ENCODE measurements at regions not wholly inside any gene's neighbourhood (a gene's known extent, or its start where the extent isn't known, plus 50 kb on each side); places are given as distances from the start of the nearest gene placed in this dataset.

DNA sequence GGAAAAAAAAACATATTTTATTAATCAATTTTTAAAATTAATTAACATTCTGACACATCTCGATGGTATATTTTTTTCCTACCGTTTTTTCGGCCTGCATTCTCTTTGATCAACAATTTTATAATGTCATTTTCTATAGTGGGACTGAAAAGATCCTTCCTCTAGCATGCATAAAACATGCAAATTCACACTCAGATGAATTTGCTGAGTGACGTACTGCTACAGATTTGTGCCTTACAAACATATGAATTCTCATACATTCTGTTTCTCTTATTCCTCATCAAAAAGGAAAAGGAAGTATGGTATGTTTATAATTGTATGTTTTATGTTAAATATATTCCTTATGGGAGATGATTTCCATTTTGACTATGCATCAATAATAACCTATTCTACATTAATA, 458.2 kb downstream of the TSHZ3 start:
- DNase-seq, result no peak

GRCh38 chr19:30890033-30890432, 459.2 kb downstream of the TSHZ3 start:
- DNase-seq, result no peak

GRCh38 chr19:30888937-30889336, 460.3 kb downstream of the TSHZ3 start:
- no peak for DNase-seq

DNA sequence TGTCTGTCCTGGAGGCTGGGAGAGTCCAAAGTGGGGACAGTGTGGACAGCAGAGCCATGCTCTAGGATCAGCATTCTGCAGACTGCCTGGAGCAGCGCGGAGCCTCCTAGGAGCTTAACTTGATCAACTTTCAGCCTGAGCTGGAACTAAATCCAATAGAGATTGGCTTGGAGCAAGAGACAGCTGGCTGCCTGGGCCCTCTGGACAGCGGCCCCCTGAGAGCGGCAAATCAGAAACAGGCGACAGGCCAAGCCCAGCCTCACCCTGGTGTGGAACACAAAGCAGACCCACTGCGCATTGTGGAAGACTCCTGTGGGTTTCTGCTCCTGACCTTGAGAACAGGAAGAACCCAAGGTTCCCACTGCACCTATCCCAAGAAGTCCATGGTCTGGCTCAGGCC, 462.2 kb downstream of the TSHZ3 start:
- DNase-seq, result peak; percentile 98

DNA sequence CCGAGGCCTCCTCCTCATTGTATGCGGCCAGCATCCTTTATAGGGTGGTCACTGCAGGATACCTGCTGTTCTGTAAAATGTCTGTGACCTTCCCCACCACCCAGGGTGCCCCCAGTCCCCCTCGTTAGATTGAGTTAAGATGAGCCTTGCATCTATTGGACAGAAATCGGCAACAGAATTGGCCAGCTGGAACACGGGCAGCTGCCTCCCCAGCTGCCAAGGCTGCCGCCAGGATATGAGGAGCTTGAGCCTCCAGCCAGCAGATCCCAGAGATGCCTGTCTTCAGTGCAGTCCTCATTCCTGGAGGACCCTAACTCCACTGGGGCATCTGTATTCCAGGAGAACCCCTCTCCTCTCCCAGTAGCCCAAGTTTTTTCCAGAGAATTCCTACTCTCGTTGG, 463.0 kb downstream of the TSHZ3 start:
- DNase-seq, result peak; percentile 65

DNA sequence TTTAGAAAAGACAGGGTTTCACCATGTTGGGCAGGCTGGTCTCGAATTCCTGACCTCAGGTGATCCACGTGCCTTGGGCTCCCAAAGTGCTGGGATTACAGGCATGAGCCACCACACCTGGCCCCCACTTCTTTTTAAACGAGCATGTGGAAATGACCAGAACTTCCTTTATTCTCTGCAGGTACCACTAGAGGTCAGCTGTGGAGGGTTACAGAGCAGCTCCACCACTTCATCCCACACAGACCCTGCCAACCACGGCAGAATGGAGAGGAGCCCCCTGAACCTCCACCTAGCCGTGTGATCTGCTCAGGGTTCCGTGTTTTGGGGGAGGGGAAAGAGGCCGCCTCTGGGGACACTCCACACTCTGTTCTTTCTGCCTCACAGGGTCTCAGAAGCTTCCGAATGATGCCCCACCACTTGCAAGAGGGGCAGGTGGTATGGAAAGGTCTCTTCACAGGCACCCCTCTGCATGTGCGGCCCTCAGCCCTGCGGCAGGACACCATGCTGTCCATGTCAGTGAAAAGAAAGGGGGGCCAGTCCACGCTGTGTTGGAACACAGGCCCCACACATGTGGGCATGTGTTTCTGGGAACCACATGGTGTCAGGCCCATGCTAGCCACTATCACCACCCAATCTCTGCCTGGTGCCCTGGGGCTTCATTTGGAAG, 465.0 kb downstream of the TSHZ3 start:
- DNase-seq, result no peak

GRCh38 chr19:30883071-30883470, 466.2 kb downstream of the TSHZ3 start:
- DNase-seq, result no peak

GRCh38 chr19:30882411-30883005, 466.7 kb downstream of the TSHZ3 start:
- peak; percentile 80 for DNase-seq

DNA sequence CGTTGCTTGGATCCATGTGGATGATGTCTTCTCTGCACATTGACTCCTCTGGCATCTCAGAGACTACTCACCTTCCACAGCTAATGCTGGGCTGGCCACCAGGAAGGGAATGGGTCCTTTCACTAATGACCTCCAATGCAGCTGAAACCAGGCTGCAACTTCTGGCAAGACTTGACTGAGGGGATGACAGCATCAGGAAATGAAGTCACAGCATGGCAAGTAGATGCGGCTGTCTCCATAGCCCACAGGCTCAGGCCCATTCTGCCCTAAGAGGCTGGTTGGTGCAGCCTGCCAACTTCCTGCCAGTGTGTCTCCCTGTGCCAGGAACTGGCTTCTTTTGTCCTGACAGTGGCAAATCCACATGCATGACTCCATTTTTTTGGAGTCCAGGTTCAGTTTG, 467.3 kb downstream of the TSHZ3 start:
- no peak for DNase-seq

- DNase-seq, result no peak
Measured at GRCh38 chr19:30881281-30881680, 468.0 kb downstream of the TSHZ3 start.

DNA sequence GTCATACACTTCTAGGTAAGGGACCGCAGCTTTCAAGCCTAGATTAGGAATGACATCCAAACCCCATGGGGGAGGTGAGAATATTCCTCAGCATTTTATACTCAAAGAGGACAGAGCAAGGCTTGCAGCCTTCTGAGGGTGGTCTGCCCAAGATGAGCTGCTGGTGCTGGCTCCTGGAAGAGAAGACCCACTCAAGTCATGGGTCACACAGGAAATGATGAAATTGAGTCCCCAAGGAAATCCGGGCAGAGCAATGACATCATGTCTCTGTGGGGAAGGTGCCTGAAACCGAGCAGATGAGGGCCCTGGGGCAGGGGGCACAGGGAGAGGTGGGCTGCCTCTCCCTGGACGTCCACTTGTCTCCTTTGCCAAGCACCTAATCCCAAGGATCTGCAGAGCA, 468.7 kb downstream of the TSHZ3 start:
- DNase-seq, result no peak

DNA sequence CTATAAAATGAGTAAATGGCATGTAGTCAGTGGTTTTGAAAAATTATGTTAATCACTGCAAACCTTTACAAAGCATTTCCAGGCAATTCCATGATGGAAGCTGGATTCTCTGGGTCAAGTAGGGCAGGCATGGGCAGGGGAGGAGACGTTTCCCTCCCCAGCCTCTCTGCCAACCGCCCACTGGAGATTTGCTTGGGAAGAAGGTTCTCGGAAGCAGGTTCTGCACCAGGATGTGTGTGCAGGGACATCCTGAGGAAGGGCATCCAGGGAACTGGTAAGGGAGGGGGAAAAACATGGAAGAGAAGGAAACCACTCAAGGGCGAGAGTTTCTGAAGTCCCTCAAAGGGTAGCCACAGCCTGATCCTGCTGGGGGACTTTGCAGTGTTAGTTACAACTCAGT, 469.1 kb downstream of the TSHZ3 start:
- DNase-seq, result no peak

DNA sequence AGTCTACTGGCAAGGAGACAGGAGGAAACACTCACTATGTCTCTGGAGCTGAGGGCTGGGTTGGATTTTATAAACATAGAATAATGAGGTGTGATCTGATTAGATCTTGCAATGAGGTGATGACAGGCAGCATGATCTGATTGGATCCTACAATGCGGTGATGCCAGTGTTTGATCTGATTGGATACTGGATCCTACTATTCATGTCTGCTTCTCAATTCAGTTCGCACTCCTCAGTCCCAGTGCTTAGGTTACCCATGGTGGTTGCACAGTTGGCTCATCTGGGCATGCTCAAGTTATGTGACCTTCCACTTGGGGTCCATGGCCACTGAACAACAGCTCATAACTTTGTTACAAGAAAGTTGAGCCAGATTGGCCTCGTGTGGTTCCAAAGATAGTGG, 469.5 kb downstream of the TSHZ3 start:
- no peak for DNase-seq

DNA sequence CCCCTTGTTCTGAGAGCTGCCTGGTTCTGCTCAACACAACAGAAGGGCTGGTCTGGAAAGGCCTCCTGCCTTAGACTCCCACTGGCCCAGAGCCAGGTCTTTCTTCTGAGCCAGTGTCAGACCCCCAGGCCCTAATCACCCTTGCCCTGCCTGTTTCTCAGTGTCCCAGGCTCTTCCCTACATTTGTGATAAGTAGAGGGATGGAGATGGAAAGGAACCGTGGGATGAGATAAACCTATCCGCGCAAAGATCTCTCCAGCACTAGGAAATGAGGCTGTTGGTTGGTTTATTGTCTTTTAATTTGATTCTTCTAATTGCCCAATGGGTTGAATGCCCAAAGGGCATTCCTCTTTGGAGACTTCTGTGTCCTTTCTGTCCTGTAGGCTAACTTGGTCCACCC, 470.0 kb downstream of the TSHZ3 start:
- peak; percentile 11 for DNase-seq

- DNase-seq, result no peak
Measured at GRCh38 chr19:30878495-30878894, 470.7 kb downstream of the TSHZ3 start.

- no peak for DNase-seq
Measured at GRCh38 chr19:30877661-30878113, 471.5 kb downstream of the TSHZ3 start.

- DNase-seq, result peak; percentile 83
Measured at GRCh38 chr19:30873691-30874090, 475.5 kb downstream of the TSHZ3 start.

- no peak for DNase-seq
Measured at GRCh38 chr19:30873003-30873402, 476.2 kb downstream of the TSHZ3 start.

DNA sequence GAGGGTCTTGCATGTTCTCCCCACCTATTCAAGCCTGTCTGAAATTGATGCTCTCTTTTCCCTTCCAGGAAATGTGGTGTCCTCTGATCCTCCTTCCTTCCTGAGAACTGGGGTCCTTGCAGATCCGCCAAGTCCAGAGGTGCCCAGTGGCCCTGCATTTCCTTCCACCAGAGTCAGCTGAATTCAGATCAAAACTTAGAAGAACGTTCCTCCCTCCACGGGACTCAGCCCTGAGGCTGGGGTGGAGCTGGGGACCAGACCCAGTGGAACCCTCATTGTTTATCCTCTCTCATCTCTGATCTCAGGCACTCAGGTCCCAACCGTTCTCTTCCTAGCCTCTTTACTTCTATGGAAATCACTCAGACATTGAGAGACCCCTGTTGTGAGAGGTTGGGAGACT, 477.3 kb downstream of the TSHZ3 start:
- DNase-seq, result no peak

GRCh38 chr19:30870876-30871275, 478.4 kb downstream of the TSHZ3 start:
- peak; percentile 99 for DNase-seq

GRCh38 chr19:30865511-30865910, 483.7 kb downstream of the TSHZ3 start:
- no peak for DNase-seq

GRCh38 chr19:30864391-30865215, 484.6 kb downstream of the TSHZ3 start:
- DNase-seq, result no peak

DNA sequence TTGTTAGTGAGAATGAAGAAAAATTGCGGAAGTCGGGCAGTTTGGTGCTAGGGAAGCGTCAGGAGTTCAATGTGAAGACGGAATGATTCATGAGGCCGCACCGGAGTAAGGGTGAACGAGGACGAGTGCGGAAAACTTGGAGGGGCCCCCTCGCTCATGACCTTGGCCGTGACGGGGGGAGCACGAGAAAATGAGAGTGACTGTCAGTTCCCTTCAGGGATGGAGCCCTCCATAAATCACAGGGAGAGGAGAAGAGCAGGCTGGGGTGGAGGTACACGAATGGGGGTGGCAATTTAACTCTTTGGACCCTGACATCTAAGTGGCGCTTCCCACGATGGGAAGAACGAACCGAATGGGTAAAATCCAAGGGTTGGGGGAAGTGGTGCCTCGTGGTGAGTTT, 486.4 kb downstream of the TSHZ3 start:
- no peak for DNase-seq

DNA sequence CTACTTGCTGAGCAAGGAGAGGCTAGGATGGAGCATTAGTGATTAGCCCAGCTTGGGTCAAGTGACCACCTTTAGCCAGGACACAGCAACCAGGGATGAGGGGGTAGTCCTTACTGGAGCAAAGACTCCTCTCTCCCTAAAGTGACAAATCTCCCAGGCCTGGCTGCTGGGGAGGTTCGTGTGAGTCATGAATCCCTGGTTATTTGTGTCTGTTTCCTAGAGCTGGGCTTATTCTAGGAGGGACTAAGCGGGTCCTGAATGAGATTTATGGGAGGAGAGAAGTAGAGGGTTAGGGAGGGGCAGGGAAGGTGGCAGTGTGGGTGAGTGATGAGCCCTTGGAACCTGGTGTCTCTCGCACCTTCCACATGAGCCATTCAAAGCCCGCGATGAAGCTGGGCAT, 487.3 kb downstream of the TSHZ3 start:
- no peak for DNase-seq
